GM21529 (cell line): ENCODE measurements at regions not wholly inside any gene's neighbourhood (a gene's known extent, or its start where the extent isn't known, plus 50 kb on each side); places are given as distances from the start of the nearest gene placed in this dataset.
"Not testable (repeated sequence)": the region's sequence is repeated elsewhere in the genome, so short reads cannot be mapped to it uniquely, and the experiment has no call there.

ENCODE experiments used
- ATAC-seq: cut with Tn5 transposase; IDR thresholded peaks from one replicate; pipeline ENCODE4 v1.9.1; 2021; ENCODE audit not compliant: unreplicated experiment

GRCh38 chr5:155595791-155596190 lies 582.2 kb downstream of the KIF4B start:
- ATAC-seq: no peak

- no peak for ATAC-seq
Measured at GRCh38 chr5:155598552-155598951, 585.0 kb downstream of the KIF4B start.

GRCh38 chr5:155605920-155606319 lies 592.4 kb downstream of the KIF4B start:
- no peak for ATAC-seq

DNA sequence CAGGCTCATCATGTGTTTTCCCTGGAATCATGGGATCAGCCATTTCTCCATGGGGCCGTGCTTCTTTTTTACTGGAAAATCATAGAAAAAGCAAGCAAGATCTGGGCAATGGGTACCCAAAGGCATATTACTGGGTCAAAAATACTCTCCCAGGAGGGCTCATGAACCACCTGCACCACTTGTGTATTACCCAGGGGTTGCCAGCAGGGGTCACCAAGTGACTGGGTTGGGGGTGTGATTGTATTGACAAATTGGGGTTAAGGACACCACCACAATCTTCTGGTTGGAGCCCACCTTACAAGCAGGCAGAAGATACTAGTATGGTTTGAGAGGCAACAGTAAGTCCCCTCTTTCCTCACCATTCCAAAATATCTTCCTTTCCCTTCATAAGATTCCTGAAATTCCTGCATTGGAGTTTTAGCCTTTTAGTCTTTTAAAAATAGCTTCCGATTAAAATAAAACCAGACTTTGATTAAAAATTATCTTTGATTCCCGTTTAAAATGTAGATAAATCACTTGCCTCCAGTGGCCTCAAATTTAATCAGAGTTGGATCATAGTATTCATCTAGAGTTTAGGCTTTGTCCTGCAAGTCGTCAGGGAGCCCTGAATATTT lies 603.3 kb downstream of the KIF4B start:
- ATAC-seq: peak; percentile 88

DNA sequence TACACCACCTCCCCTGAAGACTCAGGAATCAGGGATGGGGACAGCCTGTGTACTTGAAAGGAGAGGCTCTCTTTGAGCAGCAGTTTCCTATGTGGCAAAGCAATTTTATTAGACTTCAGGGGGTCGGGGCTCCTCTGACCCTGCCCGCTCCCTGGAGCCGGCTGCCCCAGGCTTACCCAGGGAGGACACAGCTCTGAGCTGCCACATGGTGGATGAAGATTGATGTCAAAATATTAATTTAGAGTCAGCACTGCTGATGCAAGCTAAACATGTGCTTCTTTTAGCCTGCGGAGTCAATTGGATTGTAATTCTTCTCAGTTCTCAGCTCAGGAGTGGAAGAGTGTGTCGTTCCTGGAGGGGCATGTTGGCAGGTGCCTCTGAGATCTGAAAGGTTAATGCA lies 606.1 kb downstream of the KIF4B start:
- no peak for ATAC-seq

DNA sequence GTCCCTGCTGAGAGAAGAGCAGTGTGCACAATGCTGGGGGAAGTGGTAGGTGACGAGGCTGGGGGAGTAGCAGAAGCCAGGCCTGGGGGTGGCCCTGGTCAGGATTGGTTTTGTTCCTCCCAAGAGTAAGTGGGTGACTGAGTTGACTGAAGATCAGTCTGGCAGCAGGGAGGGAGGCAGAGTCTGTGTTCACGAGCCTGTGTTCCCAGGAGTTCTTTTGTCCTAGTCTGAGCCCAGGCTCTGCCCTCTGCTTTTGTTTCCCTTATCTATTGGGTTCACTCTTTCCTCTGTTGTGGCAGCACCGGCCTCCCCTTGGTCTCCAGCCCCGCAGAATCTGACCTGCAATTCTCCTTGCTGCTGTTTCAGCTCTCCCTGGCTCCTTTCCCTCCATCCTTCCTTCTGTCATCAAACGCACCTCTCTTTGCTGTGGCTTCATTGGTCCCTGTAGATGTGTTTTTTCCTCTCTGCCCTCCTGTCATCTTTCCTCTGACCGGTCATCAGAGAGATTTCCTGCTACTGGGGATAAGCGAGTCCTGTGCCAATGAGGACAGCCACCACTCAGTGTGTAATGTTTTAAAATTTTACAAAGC lies 607.4 kb downstream of the KIF4B start:
- no peak for ATAC-seq

DNA sequence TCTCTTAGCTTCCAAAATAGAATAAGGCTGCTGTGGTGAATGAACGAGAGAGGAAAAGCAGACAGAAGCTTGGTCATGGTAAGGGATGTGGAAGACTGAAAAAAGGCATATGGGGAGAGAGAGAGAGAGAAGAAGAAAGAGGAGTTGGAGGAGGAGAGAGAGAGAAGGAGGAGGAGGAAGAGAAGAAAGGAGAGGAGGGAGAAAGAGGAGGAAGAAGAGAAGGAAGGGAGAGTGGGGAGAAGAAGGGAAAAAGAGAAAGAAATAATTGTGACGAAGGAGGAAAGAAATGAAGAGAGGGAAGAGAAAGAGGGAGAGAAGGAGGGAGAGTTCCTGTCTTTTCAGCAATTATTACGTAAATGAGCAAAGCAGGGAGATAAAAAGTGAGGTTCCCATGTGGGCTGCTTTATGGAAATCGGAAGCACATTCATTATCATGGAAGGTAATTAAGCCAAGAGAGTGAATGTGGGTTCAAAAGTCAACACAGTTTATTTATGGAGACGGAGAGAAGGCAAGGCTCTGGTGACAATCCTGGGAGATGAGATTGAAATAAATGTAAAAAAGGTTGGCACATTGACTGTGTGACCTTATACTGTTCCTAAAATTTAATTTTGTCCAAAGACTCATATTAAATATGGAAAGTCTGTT lies 611.2 kb downstream of the KIF4B start:
- ATAC-seq: no peak

DNA sequence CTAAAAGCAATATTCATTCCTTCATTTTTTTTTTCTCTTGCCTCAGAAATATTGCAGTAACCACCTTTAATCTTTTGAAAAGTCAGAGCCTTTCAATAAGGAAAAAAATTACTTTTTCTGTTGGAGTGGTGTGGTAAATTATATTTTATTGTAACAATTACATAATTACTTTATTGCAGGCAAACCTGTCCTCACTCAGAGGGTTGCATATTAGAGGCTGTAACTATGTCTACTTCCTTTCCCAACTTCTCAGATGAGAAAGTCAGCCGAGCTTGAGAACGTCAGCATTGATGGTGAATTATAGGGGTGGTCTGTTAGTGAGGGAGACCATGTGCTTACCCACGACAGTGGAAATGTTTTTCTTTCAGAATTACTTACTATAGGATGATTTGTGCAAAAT lies 611.8 kb downstream of the KIF4B start:
- ATAC-seq: no peak

- no peak for ATAC-seq
Measured at GRCh38 chr5:155625897-155626543, 612.5 kb downstream of the KIF4B start.

- no peak for ATAC-seq
Measured at GRCh38 chr5:155626592-155626991, 613.0 kb downstream of the KIF4B start.

- ATAC-seq: no peak
Measured at GRCh38 chr5:155628346-155628745, 614.8 kb downstream of the KIF4B start.

GRCh38 chr5:155629597-155629996 lies 616.0 kb downstream of the KIF4B start:
- no peak for ATAC-seq

DNA sequence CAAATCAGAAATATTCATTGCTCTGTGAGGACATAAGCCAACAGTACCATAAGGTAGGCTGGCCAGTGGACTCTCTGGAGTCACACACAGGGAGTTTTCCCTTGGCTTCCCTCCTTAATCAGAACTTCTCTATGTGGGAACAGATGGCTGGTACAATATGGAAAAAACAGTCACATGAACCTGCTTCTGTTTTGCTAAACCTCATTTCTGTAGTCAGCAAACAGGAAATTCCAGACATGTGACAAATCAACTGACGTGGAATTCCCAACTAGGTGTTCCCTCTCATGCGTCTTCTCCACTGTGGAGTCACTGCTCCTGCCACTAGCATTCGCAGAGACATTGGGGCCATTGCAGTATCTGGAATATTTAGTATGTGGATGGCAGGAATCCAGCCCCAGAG lies 617.6 kb downstream of the KIF4B start:
- ATAC-seq: no peak

DNA sequence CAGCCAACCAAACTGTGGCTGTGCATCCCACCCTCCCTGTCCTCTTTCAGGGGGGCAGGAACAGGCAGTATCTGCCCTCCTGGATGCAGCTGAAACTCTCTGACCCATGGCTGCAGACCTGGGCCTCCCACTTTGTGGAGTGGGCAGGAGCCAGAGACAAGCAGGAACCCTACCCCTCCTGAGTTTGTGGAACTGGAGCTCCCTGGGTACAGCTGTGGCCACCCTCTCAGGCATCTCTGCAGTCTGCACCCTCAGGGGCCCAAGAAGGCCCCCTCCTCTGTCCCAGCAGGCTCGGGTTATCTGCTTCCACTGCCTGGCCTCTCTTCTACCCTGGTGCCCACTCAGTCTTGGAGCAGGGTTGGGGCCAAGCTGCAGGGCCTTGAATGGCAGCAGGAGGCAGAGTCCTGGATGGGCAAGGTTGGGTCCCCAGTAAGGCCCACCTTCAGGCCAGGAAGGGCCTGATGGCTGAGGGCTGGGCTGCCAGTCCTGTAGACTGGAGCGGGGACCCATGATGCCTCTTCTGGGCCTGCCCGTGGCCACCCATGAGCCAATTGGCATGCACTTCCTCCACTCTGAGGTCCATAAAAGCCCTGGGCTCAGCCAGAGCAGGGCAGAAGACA lies 619.9 kb downstream of the KIF4B start:
- no peak for ATAC-seq

- ATAC-seq: no peak
Measured at GRCh38 chr5:155649666-155650065, 636.1 kb downstream of the KIF4B start.

- no peak for ATAC-seq
Measured at GRCh38 chr5:155655569-155655968, 642.0 kb downstream of the KIF4B start.

- ATAC-seq: no peak
Measured at GRCh38 chr5:155661859-155662258, 648.3 kb downstream of the KIF4B start.

DNA sequence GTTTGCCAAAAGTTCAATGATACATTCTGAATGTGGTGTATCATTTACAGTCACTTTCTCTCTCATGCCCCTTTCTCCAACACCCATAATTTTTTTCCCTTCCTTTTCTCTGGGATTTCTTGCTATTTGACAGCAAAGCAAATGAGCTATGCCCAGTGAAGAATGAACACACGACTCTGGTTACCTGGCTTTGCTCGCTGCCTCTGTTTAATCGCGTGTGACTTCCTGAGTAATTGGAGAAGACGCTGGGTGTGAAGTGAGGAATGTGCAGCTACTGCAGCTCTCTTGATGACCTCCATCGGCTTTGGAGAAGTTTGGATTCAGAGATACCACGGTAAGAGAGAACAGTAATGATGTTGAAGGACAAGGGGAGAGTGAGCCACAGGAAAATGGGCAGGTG lies 651.8 kb downstream of the KIF4B start:
- no peak for ATAC-seq

DNA sequence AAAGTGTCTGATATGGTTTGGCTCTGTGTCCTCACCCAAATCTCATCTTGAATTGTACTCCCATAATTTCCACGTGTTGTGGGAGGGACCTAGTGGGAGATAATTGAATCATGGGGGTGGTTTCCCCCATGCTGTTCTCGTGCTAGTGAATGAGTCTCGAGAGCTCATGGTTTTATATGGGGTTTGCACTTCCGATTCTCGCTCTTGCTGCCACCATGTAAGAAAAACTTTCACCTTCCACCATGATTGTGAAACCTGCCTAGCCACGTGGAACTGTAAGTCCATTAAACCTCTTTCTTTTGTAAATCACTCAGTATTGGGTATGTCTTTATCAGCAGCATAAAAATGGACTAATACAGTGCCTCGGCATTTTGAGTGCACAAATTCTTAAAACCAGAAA lies 655.0 kb upstream of the SGCD start:
- not testable (repeated sequence) for ATAC-seq

DNA sequence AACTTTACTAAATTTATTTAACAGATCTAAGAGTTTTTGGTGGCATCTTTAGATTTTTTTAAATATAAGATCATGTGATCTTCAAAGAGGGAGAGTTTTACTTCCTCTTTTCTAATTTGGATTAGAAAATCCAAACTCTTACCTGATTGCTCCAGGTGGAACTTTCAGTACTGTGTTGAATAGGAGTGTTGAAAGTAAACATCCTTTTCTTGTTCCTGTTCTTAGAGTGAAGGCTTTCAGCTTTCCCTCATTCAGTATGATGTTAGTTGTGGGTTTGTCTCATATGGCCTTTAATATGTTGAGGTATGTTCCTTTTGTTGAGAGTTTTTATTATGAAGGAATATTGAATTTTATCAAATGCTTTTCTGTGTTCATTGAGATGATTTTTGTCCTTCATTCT lies 650.0 kb upstream of the SGCD start:
- ATAC-seq: peak; percentile 96

- no peak for ATAC-seq
Measured at GRCh38 chr5:155678371-155678770, 648.6 kb upstream of the SGCD start.

- ATAC-seq: no peak
Measured at GRCh38 chr5:155679530-155679929, 647.4 kb upstream of the SGCD start.
